Mesendoderm (in vitro differentiated cells): ENCODE measurements at regions not wholly inside any gene's neighbourhood (a gene's known extent, or its start where the extent isn't known, plus 50 kb on each side); places are given as distances from the start of the nearest gene placed in this dataset.

Experiments used
- DNase-seq: peaks from one replicate; pipeline ENCODE4 v3.0.0; 2013
- H2AK5ac ChIP-seq: 2 replicates; pipeline ENCODE4 v1.6.1; 2013; ENCODE audit warnings: low read length, inconsistent platforms
- H2BK120ac ChIP-seq: 2 replicates; pipeline ENCODE4 v1.6.1; 2013; ENCODE audit warnings: low read depth, mild to moderate bottlenecking, low read length, moderate library complexity, mixed read lengths
- H2BK15ac ChIP-seq: replicated peaks from 2 replicates; pipeline ENCODE4 v1.6.1; 2013; ENCODE audit warnings: low read depth, mild to moderate bottlenecking, moderate library complexity
- H2BK5ac ChIP-seq: 2 replicates; pipeline ENCODE4 v1.6.1; 2013; ENCODE audit warnings: low read length, inconsistent platforms
- H3K18ac ChIP-seq: 2 replicates; pipeline ENCODE4 v1.6.1; 2013; ENCODE audit warnings: mild to moderate bottlenecking, low read length, mixed read lengths
- H3K23ac ChIP-seq: one replicate; pipeline ENCODE4 v1.6.1; 2013; ENCODE audit warnings: low read length
- H3K27ac ChIP-seq: 2 replicates; pipeline ENCODE4 v1.5.1; 2013; ENCODE audit warnings: low read depth, mild to moderate bottlenecking, inconsistent platforms, low read length, moderate library complexity
- H3K27me3 ChIP-seq: 2 replicates; pipeline ENCODE4 v1.6.1; 2013; ENCODE audit warnings: low read length, control low read depth, mild to moderate bottlenecking, inconsistent platforms; ENCODE audit not compliant: insufficient read depth, poor library complexity
- H3K36me3 ChIP-seq: 2 replicates; pipeline ENCODE4 v1.6.1; 2013; ENCODE audit warnings: low read length, inconsistent platforms; ENCODE audit not compliant: control insufficient read depth, insufficient read depth
- H3K4ac ChIP-seq: one replicate; pipeline ENCODE4 v1.6.1; 2013; ENCODE audit warnings: low read depth, mild to moderate bottlenecking, low read length, moderate library complexity
- H3K4me1 ChIP-seq: 2 replicates; pipeline ENCODE4 v1.6.1; 2013; ENCODE audit warnings: low read depth, low read length, inconsistent platforms; ENCODE audit not compliant: control insufficient read depth
- H3K4me2 ChIP-seq: 2 replicates; pipeline ENCODE4 v1.6.1; 2013; ENCODE audit warnings: low read length
- H3K4me3 ChIP-seq: 2 replicates; pipeline ENCODE4 v1.5.1; 2013; ENCODE audit warnings: mild to moderate bottlenecking, low read length
- H3K56ac ChIP-seq: one replicate; pipeline ENCODE4 v1.6.1; 2013; ENCODE audit warnings: low read length
- H3K79me1 ChIP-seq: 2 replicates; pipeline ENCODE4 v1.6.1; 2013; ENCODE audit warnings: low read length, inconsistent platforms
- H3K79me2 ChIP-seq: 2 replicates; pipeline ENCODE4 v1.6.1; 2013; ENCODE audit warnings: mild to moderate bottlenecking, low read length; ENCODE audit not compliant: control insufficient read depth, insufficient read depth
- H3K9ac ChIP-seq: 2 replicates; pipeline ENCODE4 v1.6.1; 2013; ENCODE audit warnings: low read length, inconsistent platforms
- H4K5ac ChIP-seq: one replicate; pipeline ENCODE4 v1.6.1; 2013; ENCODE audit warnings: low read length
- H4K8ac ChIP-seq: one replicate; pipeline ENCODE4 v1.6.1; 2013; ENCODE audit warnings: low read depth, mild to moderate bottlenecking, control low read depth, low read length, moderate library complexity
- WGBS: extraction: QIAGEN DNeasy Blood & Tissue Kit; methylation state at CpG from one replicate; pipeline ENCODE4 v1.1.7; 2013; ENCODE audit warnings: low lambda C conversion rate, missing lambda C conversion rate; ENCODE audit not compliant: insufficient coverage; ENCODE audit errors: extremely low coverage; 5-methylcytosine and 5-hydroxymethylcytosine counted together

DNA sequence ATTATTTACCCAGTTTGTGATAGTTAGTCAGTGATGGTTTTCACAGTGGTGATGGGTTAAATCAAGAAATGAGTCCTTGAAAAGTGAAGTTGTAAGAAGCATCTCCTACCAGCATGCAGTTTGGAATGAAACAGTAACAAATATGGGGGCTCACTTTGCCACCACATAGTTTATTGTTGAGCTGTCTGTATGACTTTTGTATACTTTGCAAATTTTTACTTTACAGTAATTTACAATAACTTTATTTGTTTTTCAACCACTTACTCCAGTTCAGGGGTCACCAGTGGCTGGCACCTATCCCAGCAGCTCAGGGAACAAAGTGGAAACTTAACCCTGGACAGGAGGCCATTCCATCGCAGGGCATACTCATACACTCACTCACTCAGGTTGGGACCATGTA is 64.5 kb upstream of the ANKRD50 start:
- Histone ChIP-seq H2BK120ac (no peak overlapping the region), H3K79me2 (no peaks in the 10 kb centered on the region), H3K18ac (no peak overlapping the region), H3K56ac (no peak overlapping the region), H3K4me1 (no peaks in the 10 kb centered on the region), H4K5ac (no peak overlapping the region), H4K8ac (no peak overlapping the region), H3K27ac (no peak overlapping the region), H3K4ac (no peak overlapping the region), H3K9ac (no peak overlapping the region), H3K4me3 (no peak overlapping the region), H3K4me2 (no peak overlapping the region), H2BK15ac (no peak overlapping the region), H2AK5ac (no peak overlapping the region), H3K36me3 (no peaks in the 10 kb centered on the region), H3K27me3 (no peaks in the 10 kb centered on the region), H3K23ac (no peak overlapping the region), H2BK5ac (no peak overlapping the region), H3K79me1 (no peaks in the 10 kb centered on the region)
- no CpG with 5 or more reads among the region's 1 CpG for WGBS
- no peak for DNase-seq

DNA sequence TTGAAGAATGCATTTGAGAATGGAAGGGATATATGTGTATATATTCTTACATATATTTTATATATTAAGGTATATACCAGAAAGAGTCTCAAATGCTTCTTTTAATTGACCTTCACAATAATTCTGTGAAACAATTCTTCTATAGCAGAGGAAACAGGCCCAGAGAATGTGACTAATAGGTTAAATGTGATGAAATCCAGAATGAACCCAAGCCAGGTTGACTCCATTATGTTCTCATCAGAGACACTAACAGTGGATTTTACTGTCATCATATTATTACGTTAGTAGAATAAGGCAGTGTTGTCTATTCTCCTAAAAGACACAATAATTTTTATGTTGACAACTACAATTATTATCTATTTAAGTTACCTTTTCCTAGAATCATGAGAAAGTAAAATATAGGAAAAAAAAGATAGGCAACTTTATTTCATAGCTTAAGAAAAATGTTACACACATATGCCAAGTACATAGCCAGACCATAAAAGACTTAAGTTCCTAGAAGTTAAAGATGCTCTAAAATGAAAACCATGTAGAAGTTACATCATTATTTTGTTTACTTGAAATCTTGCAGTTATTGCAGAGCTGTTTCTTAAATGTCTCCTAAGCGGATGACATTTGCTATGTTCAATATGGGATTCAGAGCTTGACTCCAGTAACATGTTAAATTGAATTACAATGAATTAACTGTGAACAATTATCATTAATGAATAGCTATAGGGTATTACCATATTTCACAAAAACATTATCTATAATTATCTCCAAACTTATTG is 56.2 kb upstream of the ANKRD50 start:
- Histone ChIP-seq H3K4ac (no peak overlapping the region), H3K79me1 (no peaks in the 10 kb centered on the region), H3K56ac (no peak overlapping the region), H4K5ac (no peak overlapping the region), H4K8ac (no peak overlapping the region), H3K23ac (no peak overlapping the region), H3K4me2 (no peak overlapping the region), H2AK5ac (no peak overlapping the region), H3K4me1 (no peaks in the 10 kb centered on the region), H3K9ac (no peak overlapping the region), H3K18ac (no peak overlapping the region), H2BK120ac (no peak overlapping the region), H2BK15ac (no peak overlapping the region), H3K27me3 (no peaks in the 10 kb centered on the region), H3K4me3 (no peak overlapping the region), H3K27ac (no peak overlapping the region), H3K36me3 (no peaks in the 10 kb centered on the region), H3K79me2 (no peaks in the 10 kb centered on the region), H2BK5ac (no peak overlapping the region)
- DNase-seq, result no peak
- no CpG with 5 or more reads among the region's 2 CpGs for WGBS

DNA sequence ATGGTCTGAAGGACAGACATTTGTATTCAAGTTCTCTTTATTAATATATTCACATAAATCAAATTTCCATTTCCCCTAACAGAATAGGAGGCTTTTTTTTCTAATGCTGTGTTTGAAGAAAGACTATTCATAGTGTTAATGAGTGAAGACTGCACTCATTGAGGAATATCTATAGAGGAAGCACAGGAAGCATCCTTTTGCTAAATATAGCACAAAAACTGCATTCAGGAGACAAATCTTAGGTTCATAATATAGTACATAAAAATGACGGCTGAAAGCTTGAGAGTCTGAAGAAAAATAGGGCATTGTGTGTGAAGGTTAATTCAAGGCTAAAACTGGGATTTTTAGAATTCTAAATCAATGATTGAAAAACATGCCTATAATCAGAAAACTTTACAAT is 50.4 kb upstream of the ANKRD50 start:
- Histone ChIP-seq H2AK5ac (no peak overlapping the region), H4K5ac (no peak overlapping the region), H3K4ac (no peak overlapping the region), H3K4me1 (no peaks in the 10 kb centered on the region), H3K79me1 (no peaks in the 10 kb centered on the region), H4K8ac (no peak overlapping the region), H2BK120ac (no peak overlapping the region), H2BK5ac (no peak overlapping the region), H3K56ac (no peak overlapping the region), H3K9ac (no peak overlapping the region), H3K4me3 (no peak overlapping the region), H3K36me3 (no peaks in the 10 kb centered on the region), H3K27me3 (no peaks in the 10 kb centered on the region), H3K27ac (no peak overlapping the region), H2BK15ac (no peak overlapping the region), H3K79me2 (no peaks in the 10 kb centered on the region), H3K18ac (no peak overlapping the region), H3K4me2 (no peak overlapping the region), H3K23ac (no peak overlapping the region)
- WGBS, result no CpG with 5 or more reads among the region's 1 CpG
- DNase-seq, result no peak
